ENCODE measurements at regions not wholly inside any gene's neighbourhood (a gene's known extent, or its start where the extent isn't known, plus 50 kb on each side); places are given as distances from the start of the nearest gene placed in this dataset.

DNA sequence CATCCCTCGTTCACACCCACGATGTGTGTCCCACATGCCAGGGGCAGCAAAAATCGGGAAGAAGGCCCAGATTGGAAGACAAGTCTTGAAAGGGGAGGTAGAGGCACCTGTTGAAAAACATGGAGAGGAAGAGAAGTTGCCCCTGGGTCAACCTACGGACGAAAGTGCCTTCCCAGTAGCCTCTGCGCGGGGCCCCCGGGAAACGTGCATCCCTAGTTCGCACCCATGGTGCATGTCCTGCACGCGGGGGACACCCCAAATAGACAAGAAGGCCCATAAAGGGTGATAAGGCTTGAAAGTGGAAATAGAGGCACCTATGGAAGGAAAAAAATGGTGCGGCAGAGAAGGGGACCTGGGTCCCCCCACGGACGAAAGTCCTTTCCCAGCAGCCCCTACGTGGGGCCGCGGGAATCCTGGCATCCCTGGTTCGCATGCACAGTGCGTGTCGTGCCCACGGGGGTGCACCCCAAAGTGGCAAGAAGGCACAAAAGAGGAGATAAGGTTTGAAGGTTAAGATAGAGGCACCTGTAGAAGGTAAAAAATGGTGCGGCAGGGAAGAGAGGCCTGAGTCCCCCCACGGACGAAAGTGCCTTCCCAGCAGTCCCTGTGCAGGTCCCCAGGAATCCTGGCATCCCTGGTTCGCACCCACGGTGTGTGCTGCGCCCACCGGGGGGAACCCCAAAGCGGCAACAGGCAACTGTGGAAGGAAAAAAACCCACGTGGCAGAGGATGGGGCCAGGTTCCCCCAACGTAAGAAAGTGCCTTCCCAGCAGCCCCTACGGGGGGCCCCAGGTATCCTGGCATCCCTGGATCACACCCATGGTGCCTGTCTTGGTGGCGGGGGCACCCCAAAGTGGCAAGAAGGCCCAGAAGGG lies 278.3 kb downstream of the ALG10 start:
- no peaks in the 10 kb centered on the region for H3K36me3 ChIP-seq (ENCODE audit: control insufficient read depth in 2 of 2, extremely low read depth in 1 of 2, insufficient read depth in 2 of 2, low read length in 2 of 2)
- ChIA-PET POLR2A (no interaction called here), CTCF (no interaction called here)
- dilution Hi-C loops (cut with MboI; ENCODE audit: extremely low pct_ligation_motif_present, low sequenced_read_pairs) (no loop called here), intact Hi-C loops (cut with micrococcal nuclease) (no loop called here)
- no TSS peak for BruUV-seq (replicated peaks)
- peaks cover 1% of the 10 kb centered on the region for H3K9me3 ChIP-seq (replicated peaks; ENCODE audit: control insufficient read depth, insufficient read depth, low read length)
- H3K27me3 ChIP-seq (ENCODE audit: control insufficient read depth in 2 of 2, insufficient read depth in 2 of 2, low read length in 2 of 2), result no peaks in the 10 kb centered on the region
- no peak overlapping the region for H3K4me3 ChIP-seq (replicated peaks in 1 of 3; ENCODE audit: insufficient read depth in 1 of 3, low read depth in 1 of 3, low read length in 3 of 3)
- H3K9ac ChIP-seq (replicated peaks; ENCODE audit: extremely low read depth, insufficient read depth, low read length), result no peak overlapping the region
- H2AFZ ChIP-seq (ENCODE audit: low read depth, low read length), result no peak overlapping the region
- no peak overlapping the region for H3K4me2 ChIP-seq (ENCODE audit: insufficient read depth, low read length)
- no peak overlapping the region for H3K27ac ChIP-seq (ENCODE audit: insufficient read depth, low read depth, low read length)
- DNase-seq (ENCODE audit: low read depth, low spot score) (no peak), FAIRE-seq (no peak)
- no peak for TF ChIP-seq FOS (IDR thresholded peaks at IDR 0.05; ENCODE audit: borderline replicate concordance, insufficient read depth, low read length)
- TF ChIP-seq EZH2 (IDR thresholded peaks at IDR 0.05; ENCODE audit: borderline replicate concordance, low read depth, low read length, severe bottlenecking), result no peak
- TF ChIP-seq POLR2A (IDR thresholded peaks at IDR 0.05; ENCODE audit: low read depth, low read length), result no peak
- no peak for TF ChIP-seq CTCF (IDR thresholded peaks at IDR 0.05; ENCODE audit: extremely low read depth in 1 of 2, insufficient read depth in 1 of 2, low read depth in 1 of 2, low read length in 2 of 2)
- no peak for TF ChIP-seq GATA2 (IDR thresholded peaks at IDR 0.05; ENCODE audit: insufficient read depth, insufficient read length, low read depth, low read length)
- no peak for TF ChIP-seq MYC (IDR thresholded peaks at IDR 0.05; ENCODE audit: low read depth, low read length)
- TF ChIP-seq, protein P1, sequence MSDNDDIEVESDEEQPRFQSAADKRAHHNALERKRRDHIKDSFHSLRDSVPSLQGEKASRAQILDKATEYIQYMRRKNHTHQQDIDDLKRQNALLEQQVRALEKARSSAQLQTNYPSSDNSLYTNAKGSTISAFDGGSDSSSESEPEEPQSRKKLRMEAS (IDR thresholded peaks at IDR 0.05; ENCODE audit: insufficient read depth, insufficient read length), result no peak
- no peak for TF ChIP-seq JUN (IDR thresholded peaks at IDR 0.05; ENCODE audit: borderline replicate concordance, insufficient read depth, insufficient read length, low read depth)
- TF ChIP-seq POLR2AphosphoS5 (IDR thresholded peaks at IDR 0.05; ENCODE audit: insufficient read depth, low read depth, low read length), result no peak
- H4K20me1 ChIP-seq (replicated peaks; ENCODE audit: control insufficient read depth, extremely low read depth, insufficient read depth, low read length), result no peaks in the 10 kb centered on the region
- no peaks in the 10 kb centered on the region for H3K79me2 ChIP-seq (ENCODE audit: control insufficient read depth, insufficient read depth, low read length)
- H3K9me1 ChIP-seq (replicated peaks; ENCODE audit: control insufficient read depth, extremely low read depth, insufficient read depth, low read length), result no peaks in the 10 kb centered on the region
- no peaks in the 10 kb centered on the region for H3K4me1 ChIP-seq (ENCODE audit: control insufficient read depth, extremely low read depth, insufficient read depth, low read length)
